ENCODE measurements at regions not wholly inside any gene's neighbourhood (a gene's known extent, or its start where the extent isn't known, plus 50 kb on each side); places are given as distances from the start of the nearest gene placed in this dataset.

DNA sequence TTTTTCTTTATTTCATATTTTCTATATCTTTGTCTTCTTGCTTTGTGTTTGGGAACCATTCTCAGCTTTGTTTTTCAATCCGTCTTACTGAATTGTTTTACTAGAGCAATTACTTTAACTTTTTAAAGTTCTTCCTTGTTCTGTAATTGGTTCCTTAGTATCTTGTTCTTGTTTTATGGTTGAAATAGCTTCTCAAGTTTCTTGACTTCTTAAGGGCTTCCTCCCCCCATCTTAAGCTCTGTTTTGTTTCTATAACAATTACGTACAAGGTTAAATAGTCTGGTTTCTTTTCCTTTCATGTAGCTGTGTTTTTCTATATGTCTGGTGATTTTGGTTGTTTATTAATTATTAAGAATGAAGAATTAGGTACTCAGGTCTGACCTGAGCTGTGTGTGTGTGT is 158.0 kb downstream of the SDHAF3 start:
- DNase-seq (ENCODE audit: low read depth): no peak
- Histone ChIP-seq H3K36me3 (ENCODE audit: control insufficient read depth, insufficient read depth, low read length) (no peaks in the 10 kb centered on the region), H3K27me3 (ENCODE audit: control insufficient read depth, insufficient read depth, low read length) (no peaks in the 10 kb centered on the region), H3K4me3 (ENCODE audit: low read depth, low read length) (no peak overlapping the region)
- TF ChIP-seq, protein P1, sequence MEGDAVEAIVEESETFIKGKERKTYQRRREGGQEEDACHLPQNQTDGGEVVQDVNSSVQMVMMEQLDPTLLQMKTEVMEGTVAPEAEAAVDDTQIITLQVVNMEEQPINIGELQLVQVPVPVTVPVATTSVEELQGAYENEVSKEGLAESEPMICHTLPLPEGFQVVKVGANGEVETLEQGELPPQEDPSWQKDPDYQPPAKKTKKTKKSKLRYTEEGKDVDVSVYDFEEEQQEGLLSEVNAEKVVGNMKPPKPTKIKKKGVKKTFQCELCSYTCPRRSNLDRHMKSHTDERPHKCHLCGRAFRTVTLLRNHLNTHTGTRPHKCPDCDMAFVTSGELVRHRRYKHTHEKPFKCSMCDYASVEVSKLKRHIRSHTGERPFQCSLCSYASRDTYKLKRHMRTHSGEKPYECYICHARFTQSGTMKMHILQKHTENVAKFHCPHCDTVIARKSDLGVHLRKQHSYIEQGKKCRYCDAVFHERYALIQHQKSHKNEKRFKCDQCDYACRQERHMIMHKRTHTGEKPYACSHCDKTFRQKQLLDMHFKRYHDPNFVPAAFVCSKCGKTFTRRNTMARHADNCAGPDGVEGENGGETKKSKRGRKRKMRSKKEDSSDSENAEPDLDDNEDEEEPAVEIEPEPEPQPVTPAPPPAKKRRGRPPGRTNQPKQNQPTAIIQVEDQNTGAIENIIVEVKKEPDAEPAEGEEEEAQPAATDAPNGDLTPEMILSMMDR (IDR thresholded peaks at IDR 0.05; ENCODE audit: insufficient read depth, low read length, poor library complexity, severe bottlenecking): no peak

DNA sequence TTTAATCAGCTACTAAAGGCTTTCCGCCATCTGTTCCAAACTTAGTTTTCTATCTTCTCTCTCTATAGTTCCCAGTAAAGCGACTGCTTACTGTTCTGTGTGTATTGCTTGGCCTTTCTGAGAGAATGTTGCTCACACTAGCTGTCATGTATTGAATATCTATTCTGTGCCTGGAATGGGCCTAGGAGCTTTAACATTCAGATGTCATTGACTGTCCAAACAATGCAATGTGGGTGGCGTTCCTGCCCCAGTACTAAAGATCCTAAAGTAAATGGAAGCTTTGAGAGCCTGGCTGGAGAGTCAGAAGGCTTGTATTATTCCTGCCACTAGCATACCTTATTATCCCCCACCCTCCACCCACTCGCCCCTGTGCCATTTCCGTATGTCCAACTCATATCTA is 163.5 kb downstream of the SDHAF3 start:
- TF ChIP-seq, protein P1 (IDR thresholded peaks at IDR 0.05; ENCODE audit: insufficient read depth, low read length, poor library complexity, severe bottlenecking): no peak
- no peak overlapping the region for H3K4me3 ChIP-seq (ENCODE audit: low read depth, low read length)
- no peak for DNase-seq (ENCODE audit: low read depth)
- no peaks in the 10 kb centered on the region for H3K27me3 ChIP-seq (ENCODE audit: control insufficient read depth, insufficient read depth, low read length)
- no peaks in the 10 kb centered on the region for H3K36me3 ChIP-seq (ENCODE audit: control insufficient read depth, insufficient read depth, low read length)

DNA sequence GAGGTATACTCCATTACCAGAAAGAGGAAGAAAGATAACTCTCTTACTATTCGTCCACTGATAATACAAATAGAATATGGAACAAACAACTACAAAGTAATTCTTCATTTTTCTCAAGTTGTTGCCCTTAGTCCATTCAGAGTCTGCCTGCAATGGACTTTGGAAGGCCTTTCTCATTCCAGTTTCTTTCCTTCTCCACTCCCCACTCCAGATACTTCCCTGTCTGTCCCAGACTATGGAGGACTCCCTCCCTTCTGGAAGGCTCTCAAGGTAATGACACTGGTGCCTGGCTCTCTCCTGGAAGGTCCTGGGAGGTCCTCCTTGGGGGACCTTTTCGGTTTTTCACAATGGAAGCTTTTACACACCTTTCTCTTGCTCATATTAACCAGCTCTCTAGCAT is 167.8 kb downstream of the SDHAF3 start:
- no peak for DNase-seq (ENCODE audit: low read depth)
- TF ChIP-seq, protein P1 (IDR thresholded peaks at IDR 0.05; ENCODE audit: insufficient read depth, low read length, poor library complexity, severe bottlenecking): no peak
- Histone ChIP-seq H3K27me3 (ENCODE audit: control insufficient read depth, insufficient read depth, low read length) (no peaks in the 10 kb centered on the region), H3K36me3 (ENCODE audit: control insufficient read depth, insufficient read depth, low read length) (no peaks in the 10 kb centered on the region), H3K4me3 (ENCODE audit: low read depth, low read length) (no peak overlapping the region)

DNA sequence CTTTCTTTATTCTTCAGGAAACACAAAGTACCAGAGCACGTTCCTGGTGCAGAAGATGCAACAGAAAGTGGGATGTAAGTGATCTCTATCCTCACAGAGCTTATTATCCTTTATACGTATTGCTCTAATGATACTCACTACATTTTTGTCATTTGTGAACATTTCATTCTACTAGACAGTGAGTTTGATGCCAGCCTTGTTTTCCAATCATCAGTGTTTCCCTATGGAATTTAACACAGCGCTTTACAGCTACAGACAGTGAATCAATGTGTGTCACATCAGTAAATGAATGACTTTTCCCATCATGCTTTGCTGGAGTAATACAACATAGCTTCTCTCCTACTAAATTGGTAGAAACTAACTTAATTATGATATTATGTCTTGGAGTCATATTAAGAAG is 175.5 kb downstream of the SDHAF3 start:
- no peak overlapping the region for H3K4me3 ChIP-seq (ENCODE audit: low read depth, low read length)
- TF ChIP-seq, protein P1 (IDR thresholded peaks at IDR 0.05; ENCODE audit: insufficient read depth, low read length, poor library complexity, severe bottlenecking): no peak
- no peak for DNase-seq (ENCODE audit: low read depth)

DNA sequence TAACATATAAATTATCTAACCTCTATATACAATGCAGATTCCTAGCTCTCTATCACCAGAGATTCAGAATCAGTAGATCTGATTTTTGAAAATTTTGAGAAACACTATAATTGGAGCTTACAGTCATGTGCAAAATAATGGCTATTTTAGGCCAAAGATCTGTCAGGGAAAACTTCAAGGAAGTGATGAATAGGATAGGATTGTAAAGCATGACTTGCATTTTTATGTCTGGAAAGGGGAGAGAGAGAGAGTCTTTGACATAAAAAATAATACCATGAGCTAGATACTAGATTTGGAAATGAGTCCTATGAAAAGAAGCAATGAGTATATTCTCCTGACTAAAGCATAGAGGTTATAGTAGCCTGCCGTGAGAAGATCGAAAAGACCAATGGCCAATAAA is 181.1 kb downstream of the SDHAF3 start:
- Histone ChIP-seq H3K4me3 (ENCODE audit: low read depth, low read length) (no peak overlapping the region), H3K36me3 (ENCODE audit: control insufficient read depth, insufficient read depth, low read length) (no peaks in the 10 kb centered on the region), H3K27me3 (ENCODE audit: control insufficient read depth, insufficient read depth, low read length) (no peaks in the 10 kb centered on the region)
- DNase-seq (ENCODE audit: low read depth): no peak
- TF ChIP-seq, protein P1 (IDR thresholded peaks at IDR 0.05; ENCODE audit: insufficient read depth, low read length, poor library complexity, severe bottlenecking): no peak

More for the DNA sequence above, 175.5 kb downstream of the SDHAF3 start:
- H3K36me3 ChIP-seq (ENCODE audit: control insufficient read depth, insufficient read depth, low read length): no peaks in the 10 kb centered on the region
- H3K27me3 ChIP-seq (ENCODE audit: control insufficient read depth, insufficient read depth, low read length): no peaks in the 10 kb centered on the region

DNA sequence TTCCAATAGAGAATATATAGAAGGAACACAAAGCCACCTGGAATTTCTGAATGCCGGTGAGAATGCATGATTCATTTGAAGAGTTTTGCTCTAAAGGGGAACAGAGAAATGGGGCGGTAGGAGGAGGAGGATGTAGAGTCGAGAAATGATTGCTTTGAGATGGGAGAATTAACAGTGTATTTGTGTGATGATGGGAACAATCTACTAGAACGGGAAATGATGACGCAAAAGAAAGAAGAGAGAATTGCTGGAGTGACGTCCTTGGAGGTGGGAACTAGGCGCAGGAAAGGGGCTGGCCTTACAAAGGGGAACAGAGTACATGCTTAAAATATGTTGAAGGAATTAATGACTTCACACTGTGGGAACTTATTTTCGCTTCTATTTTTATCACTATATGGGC is 188.1 kb downstream of the SDHAF3 start:
- H3K36me3 ChIP-seq (ENCODE audit: control insufficient read depth, insufficient read depth, low read length): no peaks in the 10 kb centered on the region
- H3K4me3 ChIP-seq (ENCODE audit: low read depth, low read length): no peak overlapping the region
- TF ChIP-seq, protein P1 (IDR thresholded peaks at IDR 0.05; ENCODE audit: insufficient read depth, low read length, poor library complexity, severe bottlenecking): no peak
- H3K27me3 ChIP-seq (ENCODE audit: control insufficient read depth, insufficient read depth, low read length): no peaks in the 10 kb centered on the region
- DNase-seq (ENCODE audit: low read depth): no peak
